ENCODE measurements at regions not wholly inside any gene's neighbourhood (a gene's known extent, or its start where the extent isn't known, plus 50 kb on each side); places are given as distances from the start of the nearest gene placed in this dataset.

DNA sequence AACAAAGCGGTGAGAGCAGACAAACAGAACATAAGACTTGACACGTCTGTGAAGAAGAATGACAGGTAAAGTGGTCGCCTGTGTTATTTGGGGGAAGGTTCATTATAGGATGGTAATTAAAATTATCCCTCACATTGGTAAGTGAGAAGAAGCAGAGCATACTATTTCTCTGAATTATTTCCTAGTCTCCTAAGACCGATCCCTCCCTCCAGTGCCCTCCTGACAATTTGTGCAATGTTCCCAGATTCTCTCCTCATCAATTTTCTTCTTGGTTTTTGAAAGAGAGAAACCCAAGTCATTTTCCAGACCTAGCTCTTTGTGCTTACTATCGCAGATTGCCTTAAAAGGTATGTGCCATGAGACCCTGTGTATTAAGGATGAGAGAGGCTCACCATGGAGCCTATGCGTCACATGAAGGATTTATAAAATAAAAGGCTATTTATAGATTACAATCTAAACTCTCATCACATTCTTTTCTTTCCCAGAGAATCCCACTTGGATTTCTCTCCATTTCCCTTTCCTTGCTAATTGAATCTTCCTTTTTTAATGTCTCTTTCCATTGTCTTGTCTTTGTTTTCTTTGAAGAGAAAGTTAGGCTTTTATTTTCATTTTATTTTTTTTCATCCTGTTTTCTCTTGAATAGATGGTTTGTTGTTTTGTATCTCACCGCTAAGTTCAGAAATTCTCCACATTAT lies 112.0 kb downstream of the PPP1R3A start:
- TF ChIP-seq, protein P1, sequence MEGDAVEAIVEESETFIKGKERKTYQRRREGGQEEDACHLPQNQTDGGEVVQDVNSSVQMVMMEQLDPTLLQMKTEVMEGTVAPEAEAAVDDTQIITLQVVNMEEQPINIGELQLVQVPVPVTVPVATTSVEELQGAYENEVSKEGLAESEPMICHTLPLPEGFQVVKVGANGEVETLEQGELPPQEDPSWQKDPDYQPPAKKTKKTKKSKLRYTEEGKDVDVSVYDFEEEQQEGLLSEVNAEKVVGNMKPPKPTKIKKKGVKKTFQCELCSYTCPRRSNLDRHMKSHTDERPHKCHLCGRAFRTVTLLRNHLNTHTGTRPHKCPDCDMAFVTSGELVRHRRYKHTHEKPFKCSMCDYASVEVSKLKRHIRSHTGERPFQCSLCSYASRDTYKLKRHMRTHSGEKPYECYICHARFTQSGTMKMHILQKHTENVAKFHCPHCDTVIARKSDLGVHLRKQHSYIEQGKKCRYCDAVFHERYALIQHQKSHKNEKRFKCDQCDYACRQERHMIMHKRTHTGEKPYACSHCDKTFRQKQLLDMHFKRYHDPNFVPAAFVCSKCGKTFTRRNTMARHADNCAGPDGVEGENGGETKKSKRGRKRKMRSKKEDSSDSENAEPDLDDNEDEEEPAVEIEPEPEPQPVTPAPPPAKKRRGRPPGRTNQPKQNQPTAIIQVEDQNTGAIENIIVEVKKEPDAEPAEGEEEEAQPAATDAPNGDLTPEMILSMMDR (IDR thresholded peaks at IDR 0.05) = no peak
- TF ChIP-seq CEBPB (IDR thresholded peaks at IDR 0.05) = no peak
- TF ChIP-seq HOXB5 (CRISPR knock-in tag; IDR thresholded peaks at IDR 0.05) = no peak
- TF ChIP-seq REST (IDR thresholded peaks at IDR 0.05) = no peak
- no peak for TF ChIP-seq TFCP2L1 (CRISPR knock-in tag; IDR thresholded peaks at IDR 0.05)
- TF ChIP-seq HMGXB4 (CRISPR knock-in tag; IDR thresholded peaks at IDR 0.05; ENCODE audit: borderline replicate concordance) = no peak
- no peak for TF ChIP-seq POLR2A (IDR thresholded peaks at IDR 0.05; ENCODE audit: low read length)
- TF ChIP-seq SREBF2 (IDR thresholded peaks at IDR 0.05) = no peak
- no peak for TF ChIP-seq SMC3 (IDR thresholded peaks at IDR 0.05)
- TF ChIP-seq, protein P2, sequence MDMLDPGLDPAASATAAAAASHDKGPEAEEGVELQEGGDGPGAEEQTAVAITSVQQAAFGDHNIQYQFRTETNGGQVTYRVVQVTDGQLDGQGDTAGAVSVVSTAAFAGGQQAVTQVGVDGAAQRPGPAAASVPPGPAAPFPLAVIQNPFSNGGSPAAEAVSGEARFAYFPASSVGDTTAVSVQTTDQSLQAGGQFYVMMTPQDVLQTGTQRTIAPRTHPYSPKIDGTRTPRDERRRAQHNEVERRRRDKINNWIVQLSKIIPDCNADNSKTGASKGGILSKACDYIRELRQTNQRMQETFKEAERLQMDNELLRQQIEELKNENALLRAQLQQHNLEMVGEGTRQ (IDR thresholded peaks at IDR 0.05) = no peak

All from A549 (cell line).